ENCODE measurements at regions not wholly inside any gene's neighbourhood (a gene's known extent, or its start where the extent isn't known, plus 50 kb on each side); places are given as distances from the start of the nearest gene placed in this dataset.

DNA sequence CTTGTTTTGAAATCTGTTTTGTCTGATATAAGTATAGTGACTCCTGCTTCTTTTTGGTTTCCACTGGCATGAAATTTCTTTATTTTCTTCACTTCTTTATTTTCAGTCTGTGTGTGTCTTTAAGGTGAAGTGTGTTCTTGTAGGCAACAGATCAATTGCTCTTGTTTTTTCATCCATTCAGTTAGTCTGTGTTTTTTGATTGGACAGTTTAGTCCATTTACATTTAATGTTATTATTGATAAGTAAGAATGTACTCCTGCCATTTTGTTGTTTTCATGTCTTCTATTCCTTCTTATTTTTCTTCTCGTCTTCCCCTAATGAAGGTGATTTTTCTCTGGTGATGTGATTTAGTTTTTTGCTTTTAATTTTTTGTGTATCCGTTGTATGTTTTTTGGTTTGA is 487.7 kb upstream of the PBX1 start:
- TF ChIP-seq, protein P1, sequence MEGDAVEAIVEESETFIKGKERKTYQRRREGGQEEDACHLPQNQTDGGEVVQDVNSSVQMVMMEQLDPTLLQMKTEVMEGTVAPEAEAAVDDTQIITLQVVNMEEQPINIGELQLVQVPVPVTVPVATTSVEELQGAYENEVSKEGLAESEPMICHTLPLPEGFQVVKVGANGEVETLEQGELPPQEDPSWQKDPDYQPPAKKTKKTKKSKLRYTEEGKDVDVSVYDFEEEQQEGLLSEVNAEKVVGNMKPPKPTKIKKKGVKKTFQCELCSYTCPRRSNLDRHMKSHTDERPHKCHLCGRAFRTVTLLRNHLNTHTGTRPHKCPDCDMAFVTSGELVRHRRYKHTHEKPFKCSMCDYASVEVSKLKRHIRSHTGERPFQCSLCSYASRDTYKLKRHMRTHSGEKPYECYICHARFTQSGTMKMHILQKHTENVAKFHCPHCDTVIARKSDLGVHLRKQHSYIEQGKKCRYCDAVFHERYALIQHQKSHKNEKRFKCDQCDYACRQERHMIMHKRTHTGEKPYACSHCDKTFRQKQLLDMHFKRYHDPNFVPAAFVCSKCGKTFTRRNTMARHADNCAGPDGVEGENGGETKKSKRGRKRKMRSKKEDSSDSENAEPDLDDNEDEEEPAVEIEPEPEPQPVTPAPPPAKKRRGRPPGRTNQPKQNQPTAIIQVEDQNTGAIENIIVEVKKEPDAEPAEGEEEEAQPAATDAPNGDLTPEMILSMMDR (conservative IDR thresholded peaks at IDR 0.05) = no peak
- TF ChIP-seq ZFX (IDR thresholded peaks at IDR 0.05) = no peak
- H3K27ac ChIP-seq = no peak overlapping the region

DNA sequence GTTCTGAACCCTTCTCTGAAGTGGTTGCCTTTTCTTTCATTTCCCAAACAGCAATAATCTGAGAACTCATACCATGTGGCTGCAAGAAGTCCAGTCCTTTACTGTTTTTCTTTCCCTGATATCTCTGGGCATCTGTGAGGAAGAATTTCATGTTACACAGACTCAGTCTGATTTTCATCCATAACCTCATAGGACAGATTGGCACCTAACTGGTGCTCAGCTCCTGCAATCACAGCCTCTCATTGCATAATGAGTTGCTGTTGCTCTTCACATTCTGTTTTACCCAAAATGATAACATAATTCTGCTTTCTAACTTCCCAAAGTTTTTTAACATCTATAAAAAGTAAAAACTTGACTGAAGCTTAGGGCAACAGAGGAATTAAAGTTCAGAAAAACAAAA is 472.2 kb upstream of the PBX1 start:
- no peak overlapping the region for H3K27ac ChIP-seq
- no peak for TF ChIP-seq ZFX (IDR thresholded peaks at IDR 0.05)
- TF ChIP-seq, protein P1 (conservative IDR thresholded peaks at IDR 0.05) = no peak

DNA sequence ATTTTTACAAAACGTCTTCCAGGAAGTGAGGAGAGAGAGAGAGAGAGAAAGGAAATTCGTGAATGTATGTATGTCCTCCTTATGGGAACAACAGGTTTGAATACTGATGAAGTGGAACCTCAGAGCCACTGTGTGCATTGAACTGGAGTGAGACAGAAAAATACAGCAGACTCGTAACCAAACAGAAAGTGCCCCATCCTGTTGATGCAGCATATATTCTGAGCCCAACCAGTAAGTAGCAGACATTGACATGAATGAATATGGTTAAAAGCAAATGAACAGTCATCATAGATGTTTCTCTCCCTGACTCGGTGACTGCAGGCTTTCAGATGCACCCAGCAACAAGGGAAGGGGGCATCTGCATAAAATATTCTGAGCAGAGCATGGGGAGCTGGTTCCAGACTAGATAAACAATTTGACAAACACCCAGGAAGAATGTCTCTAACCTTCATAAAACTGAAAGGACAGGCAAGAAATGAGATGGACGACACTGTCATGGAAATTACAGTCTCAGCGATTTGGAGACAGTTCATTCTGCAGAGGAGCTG is 471.0 kb upstream of the PBX1 start:
- TF ChIP-seq, protein P1 (conservative IDR thresholded peaks at IDR 0.05) = no peak
- TF ChIP-seq ZFX (IDR thresholded peaks at IDR 0.05) = no peak
- H3K27ac ChIP-seq = no peak overlapping the region

DNA sequence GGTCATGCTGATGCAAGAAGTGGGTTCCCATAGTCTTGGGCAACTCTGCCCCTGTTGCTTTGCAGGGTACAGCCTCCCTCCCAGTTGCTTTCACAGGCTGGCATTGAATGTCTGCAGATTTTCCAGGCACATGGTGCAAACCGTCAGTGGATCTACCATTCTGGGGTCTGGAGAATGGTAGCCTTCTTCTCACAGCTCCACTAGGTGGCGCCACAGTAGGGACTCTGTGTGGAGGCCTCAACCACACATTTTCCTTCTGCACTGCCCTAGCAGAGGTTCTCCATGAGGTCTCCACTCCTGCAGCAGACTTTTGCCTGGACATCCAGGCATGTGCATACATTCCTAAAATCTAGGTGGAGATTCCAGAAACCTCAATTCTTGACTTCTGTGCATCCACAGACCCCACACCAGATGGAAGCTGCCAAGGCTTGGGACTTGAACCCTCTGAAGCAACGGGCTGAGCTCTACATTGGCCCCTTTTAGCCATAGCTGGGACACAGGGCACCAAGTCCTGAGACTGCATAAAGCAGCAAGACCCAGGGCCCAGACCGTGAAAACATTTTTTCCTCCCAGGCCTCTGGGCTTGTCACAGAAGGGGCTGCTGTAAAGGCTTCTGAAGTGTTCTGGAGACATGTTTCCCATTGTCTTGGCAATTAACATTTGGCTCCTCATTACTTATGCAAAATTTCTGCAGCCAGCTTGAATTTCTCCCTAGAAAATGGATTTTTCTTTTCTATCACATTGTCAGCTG is 466.2 kb upstream of the PBX1 start:
- H3K27ac ChIP-seq = no peak overlapping the region
- TF ChIP-seq ZFX (IDR thresholded peaks at IDR 0.05) = no peak
- TF ChIP-seq, protein P1 (conservative IDR thresholded peaks at IDR 0.05) = peak; percentile 48

DNA sequence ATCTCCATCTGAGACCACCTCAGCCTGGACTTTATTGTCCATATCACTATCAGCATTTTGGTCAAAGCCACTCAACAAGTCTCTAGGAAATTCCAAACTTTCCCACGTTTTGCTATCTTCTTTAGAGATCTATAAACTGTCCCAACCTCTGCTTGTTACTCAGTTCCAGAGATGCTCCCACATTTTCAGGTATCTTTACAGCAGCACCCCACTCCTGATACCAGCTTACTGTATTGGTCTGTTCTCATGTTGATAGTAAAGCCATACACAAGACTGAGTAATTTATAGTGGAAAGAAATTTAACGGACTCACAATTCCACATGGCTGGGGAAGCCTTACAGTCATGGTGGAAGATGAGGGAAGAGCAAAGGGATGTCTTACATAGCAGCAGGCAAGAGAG is 465.4 kb upstream of the PBX1 start:
- TF ChIP-seq, protein P1 (conservative IDR thresholded peaks at IDR 0.05) = no peak
- no peak for TF ChIP-seq ZFX (IDR thresholded peaks at IDR 0.05)
- H3K27ac ChIP-seq = no peak overlapping the region

DNA sequence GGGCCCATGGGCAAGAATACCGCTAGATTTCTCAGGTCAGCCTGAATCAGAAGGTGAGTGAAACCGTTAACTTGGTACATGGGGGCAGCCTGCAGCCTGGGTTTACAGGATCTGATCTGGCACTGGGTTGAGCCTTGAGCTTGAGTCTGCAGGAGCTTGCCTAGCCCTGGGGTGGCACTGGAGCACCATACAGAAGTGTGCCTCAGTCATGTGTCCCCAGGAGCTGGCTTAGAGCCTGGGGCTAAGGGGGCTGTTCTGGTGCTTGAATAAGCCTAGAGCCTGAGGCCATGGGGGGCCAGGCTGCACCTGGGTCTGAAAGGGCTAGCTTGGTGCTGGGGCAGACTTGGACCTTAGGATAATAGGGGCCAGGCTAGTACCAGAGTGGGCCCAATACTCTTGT is 457.2 kb upstream of the PBX1 start:
- no peak overlapping the region for H3K27ac ChIP-seq
- TF ChIP-seq, protein P1 (conservative IDR thresholded peaks at IDR 0.05) = no peak
- no peak for TF ChIP-seq ZFX (IDR thresholded peaks at IDR 0.05)

DNA sequence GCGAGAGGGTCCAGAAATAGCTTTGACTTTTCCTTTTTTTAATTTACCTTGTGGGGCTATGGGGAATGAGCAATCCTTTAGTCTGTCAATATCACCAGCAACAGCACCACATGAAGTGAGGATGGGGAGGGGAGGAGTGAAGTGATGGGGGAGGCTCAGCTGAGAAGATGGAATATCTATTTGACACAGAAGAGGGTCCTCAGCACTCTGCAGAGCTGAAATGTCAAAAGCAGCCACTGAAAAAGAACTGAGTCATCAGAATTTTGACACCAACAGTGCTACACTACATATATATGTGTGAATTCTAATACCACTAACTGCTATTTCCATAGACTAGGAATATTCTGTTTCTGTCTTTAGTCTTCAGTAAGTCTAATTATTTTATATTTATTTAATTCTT is 427.0 kb upstream of the PBX1 start:
- TF ChIP-seq, protein P1 (conservative IDR thresholded peaks at IDR 0.05) = no peak
- TF ChIP-seq ZFX (IDR thresholded peaks at IDR 0.05) = no peak
- H3K27ac ChIP-seq = no peak overlapping the region
